ENCODE measurements at regions not wholly inside any gene's neighbourhood (a gene's known extent, or its start where the extent isn't known, plus 50 kb on each side); places are given as distances from the start of the nearest gene placed in this dataset.
A peak's percentile ranks its signal among the peaks of the same experiment; 100 is the strongest.
"Not testable (repeated sequence)": the region's sequence is repeated elsewhere in the genome, so short reads cannot be mapped to it uniquely, and the experiment has no call there.

GRCh38 chr11:38842991-38843390 is 2245.0 kb upstream of the RAG2 start:
- DNase-seq, result no peak

DNA sequence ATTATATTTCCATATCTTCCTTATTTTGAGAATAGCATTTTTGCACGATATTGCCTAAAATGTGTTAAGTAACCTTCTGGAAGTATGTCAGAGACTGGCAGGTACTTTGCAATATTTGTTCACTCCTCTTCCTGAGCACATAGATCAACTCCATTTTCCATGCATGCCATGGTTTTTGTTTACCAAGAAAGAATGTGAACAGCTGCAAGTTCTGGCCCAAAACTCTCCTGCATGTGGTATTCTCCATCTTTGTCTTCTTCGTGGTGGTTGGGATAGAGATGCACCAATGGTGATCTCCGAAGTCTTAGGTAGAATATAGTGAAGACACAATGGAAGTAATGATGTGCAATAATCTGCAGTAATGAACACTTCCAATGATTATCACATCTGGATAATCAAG is 2241.0 kb upstream of the RAG2 start:
- no peak for DNase-seq

- no peak for DNase-seq
Observed at GRCh38 chr11:38835966-38836365, 2237.9 kb upstream of the RAG2 start.

DNA sequence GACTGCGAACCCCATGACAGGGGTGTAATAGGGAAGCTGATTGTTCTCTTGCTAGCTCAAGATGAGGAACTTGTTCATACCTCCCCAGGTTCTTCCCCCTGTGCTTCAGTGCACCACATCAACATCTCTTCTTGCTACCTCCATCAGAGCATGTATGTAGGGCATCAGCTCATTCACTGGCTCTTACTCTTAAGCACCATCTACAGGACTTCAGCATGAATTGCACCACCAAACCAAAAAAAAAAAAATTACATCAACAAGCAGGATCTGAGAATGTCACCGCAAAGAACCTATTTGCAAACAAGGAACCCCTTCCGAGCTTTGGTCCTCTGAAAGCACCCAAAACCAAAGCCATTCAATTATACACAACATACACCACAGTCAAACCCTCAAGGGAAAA is 2226.5 kb upstream of the RAG2 start:
- DNase-seq, result no peak

DNA sequence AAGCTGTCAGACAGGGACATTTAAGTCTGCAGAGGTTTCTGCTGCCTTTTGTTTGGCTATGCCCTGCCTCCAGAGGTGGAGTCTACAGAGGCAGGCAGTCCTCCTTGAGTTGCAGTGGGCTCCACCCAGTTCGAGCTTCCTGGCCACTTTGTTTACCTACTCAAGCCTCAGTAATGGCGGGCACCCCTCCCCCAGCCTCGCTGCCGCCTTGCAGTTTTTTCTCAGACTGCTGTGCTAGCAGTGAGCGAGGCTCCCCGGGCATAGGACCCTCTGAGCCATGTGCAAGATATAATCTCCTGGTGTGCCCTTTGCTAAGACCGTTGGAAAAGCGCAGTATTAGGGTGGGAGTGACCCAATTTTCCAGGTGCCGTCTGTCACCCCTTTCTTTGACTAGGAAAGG is 2223.8 kb upstream of the RAG2 start:
- not testable (repeated sequence) for DNase-seq

DNA sequence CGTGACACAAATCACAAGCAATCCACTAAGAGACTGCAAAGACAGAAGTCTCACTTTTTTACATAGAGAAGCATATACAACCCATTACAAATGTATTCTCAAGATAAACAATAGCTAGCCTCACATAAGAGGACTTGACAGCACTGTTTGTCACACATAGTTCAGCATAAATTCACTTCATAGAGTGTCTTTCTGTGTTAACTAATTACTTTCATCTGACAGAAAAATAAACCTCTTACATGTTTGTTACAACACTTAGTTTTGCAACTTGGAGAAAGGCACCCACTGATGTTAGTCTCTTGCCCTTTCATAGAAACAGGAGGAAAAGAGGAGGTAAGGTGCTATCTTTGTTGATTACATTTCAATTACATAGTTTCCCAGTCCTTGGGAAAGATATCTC is 2221.9 kb upstream of the RAG2 start:
- no peak for DNase-seq

GRCh38 chr11:38818720-38819119 is 2220.7 kb upstream of the RAG2 start:
- DNase-seq, result no peak

DNA sequence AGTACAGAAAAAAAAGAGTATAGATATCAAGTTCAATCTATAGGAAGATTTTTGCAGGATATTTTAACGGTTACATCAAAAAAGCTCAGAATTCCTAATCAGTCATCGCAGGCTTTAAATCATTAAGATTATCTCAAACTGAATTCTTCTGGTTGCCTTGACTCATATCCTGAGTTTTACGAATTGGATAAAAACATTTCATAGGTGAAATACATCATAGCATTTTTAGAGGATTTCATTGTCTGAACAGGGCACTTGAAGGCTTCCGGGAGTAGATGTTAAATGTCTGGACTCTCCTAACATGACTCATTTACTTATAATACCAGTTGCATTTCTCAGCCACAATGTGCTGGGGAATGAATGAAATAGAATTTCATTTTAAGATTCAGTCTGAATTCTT is 2216.6 kb upstream of the RAG2 start:
- DNase-seq, result no peak

DNA sequence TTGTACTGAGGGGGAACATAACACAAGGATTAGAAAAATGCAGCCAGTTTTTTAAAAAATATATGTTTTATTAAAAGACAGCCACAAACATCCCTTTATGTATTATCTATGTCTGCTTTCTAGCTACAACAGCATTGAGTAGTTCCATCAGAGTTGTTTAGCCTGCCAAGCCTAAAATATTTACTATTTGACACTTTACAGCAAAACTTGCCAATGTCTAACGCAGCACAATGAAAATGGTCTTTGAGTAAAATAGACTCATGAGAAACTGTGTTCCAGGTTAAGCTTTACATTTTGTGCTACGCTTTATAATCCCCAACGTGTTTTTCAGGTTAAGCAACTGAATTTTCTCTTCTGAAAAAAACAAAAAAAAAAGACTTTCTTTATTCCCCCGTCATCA is 2211.5 kb upstream of the RAG2 start:
- no peak for DNase-seq

DNA sequence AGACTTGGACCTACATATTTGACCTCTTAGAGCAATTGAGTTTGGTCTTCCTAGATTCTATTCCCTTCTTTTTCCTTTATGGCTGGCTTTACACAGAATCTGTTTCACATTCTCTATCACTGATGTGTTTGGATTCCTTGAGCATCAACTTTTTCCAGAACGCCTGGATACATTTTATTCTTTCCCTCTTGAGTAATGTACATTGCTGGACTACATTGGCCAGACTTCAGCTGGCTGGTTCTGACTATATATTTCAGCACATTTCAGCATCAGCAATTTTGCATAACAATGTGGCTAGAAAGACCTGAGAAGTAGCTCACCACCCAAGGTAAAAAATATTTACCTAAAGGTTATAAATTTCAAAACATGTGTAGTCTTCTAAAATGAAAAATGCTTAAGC is 2198.2 kb upstream of the RAG2 start:
- DNase-seq, result no peak

GRCh38 chr11:38795027-38795426 is 2197.0 kb upstream of the RAG2 start:
- DNase-seq, result no peak

- DNase-seq, result peak in 1 of 2 donors; percentile 71
Observed at GRCh38 chr11:38791346-38791961, 2193.4 kb upstream of the RAG2 start.

GRCh38 chr11:38788561-38788960 is 2190.5 kb upstream of the RAG2 start:
- DNase-seq, result no peak

DNA sequence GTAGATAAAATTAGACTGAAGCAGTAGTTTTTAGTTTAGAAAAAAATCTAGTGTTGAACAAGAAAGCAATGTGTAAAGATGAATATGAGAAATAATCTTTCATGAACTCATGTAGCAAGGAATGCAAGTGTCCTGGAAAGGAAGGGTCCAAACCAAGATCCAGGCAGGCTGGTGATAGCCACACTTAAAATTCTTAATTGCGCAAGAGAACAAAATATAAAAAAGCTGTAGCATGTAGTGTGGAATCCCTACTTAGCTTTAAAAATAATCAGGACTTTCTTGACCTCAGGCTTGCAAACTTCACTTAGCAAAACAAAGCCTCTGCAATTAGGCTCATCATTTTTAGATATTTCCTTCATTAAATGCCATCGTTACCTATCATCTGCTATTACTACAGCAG is 2186.1 kb upstream of the RAG2 start:
- no peak for DNase-seq

DNA sequence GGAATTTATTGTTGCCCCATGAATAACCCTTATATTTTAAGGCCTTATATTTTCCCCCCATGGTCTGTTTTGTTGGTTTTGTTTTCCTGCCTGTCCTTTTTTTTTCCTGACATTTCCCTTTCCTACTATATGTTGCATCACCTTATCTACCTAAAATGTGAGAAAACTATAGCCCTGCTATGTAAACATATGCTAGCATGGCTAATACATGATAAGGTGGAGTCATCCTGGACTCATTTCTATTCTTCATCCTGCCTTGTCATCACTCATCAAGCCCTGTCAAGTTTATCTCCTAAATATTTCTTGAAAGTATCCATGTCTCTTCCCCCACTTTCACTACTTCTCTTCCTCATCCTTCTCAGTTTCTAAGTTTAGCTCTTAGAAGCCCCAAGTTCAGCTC is 2168.8 kb upstream of the RAG2 start:
- no peak for DNase-seq

DNA sequence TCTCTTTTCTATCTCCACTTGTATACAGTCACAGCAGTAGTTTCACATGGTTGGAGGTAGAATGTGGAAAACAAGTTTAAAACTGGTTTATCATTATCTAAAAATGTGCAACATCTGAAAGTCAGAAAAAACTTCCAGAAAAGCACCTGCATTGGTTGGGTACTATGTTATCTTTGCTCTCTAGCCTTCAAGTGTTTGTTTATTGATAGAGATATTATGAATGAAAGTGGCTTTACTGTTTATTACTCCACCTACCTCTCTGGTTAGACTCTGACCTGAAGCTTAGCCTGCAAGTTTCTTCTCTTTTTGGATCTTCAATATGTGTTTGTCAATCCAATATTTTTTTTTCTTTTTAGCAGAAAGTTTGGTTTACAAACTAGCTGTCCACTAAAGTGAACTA is 2161.4 kb upstream of the RAG2 start:
- no peak for DNase-seq

GRCh38 chr11:38756537-38756936 is 2158.5 kb upstream of the RAG2 start:
- DNase-seq, result no peak

DNA sequence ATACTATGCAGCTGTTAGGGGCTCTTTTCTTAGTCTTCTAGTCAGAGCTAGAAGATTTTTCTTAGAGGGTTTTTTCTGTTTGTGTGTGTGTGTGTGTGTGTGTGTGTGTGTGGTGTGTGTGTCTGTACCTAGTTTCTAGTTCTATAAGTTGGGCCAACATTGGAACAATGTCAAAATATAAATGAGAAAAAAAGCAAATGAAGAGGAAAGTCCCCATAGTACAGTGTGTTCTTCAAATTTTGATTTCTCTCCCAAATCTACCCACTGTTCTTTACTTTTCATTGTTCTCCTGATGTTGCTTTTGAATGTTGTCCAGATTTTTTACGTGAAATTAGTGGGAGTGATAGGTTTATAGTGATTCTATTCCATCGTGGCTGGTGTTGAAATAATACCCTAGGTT is 2153.4 kb upstream of the RAG2 start:
- no peak for DNase-seq

GRCh38 chr11:38746516-38746915 is 2148.5 kb upstream of the RAG2 start:
- not testable (repeated sequence) for DNase-seq

DNA sequence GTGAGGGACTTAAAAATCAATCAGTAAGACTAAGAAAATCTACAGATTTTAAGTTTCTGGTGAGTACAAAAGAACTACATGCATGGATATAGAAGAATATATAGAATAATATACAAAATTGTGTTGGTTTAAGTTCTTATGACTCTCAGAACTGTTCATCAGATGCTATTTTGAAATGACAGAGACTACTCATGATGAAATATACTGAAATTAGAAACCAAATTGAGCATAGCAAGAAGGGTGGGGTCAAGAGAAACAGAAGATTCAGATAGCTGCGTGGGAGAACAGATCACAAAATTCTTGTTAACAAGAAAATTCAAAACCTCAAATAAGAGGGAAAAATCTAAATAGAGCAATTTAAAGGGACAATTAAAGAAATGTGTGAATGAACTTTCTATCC is 2125.3 kb upstream of the RAG2 start:
- no peak for DNase-seq

DNA sequence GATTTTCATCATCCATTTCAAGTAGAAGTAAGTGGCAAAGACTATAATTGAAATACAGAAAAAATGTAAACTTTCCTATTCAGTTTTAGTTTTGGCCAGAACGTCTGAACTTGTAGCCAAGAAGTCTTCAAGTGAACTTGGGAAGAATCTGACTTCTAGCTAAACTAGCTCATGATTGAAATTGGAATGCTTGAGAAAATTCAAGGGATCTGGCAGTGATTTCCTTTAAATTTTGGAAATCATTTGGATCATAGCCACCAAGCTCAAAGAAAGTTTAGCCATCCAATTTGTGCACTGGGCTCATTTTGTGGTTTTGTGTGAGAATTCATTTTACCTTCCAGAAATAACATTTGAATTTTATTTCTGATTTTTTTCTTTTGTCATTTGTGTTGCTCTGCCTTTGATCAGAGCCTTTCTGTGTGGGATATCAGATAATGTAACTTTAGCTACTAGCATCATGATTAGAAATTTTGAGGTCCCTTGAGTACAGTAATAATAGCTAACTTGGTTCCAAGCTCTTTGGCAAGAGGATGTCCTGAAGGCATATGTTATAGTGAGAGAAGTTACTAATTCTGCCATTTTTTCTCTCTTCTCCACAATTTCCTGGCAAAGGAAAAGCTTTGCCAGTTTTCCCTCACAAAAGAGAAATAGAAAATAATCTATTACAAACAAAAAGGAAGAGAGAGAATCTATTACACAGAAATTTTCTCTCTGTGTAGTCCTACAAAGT is 2123.7 kb upstream of the RAG2 start:
- DNase-seq, result no peak

DNA sequence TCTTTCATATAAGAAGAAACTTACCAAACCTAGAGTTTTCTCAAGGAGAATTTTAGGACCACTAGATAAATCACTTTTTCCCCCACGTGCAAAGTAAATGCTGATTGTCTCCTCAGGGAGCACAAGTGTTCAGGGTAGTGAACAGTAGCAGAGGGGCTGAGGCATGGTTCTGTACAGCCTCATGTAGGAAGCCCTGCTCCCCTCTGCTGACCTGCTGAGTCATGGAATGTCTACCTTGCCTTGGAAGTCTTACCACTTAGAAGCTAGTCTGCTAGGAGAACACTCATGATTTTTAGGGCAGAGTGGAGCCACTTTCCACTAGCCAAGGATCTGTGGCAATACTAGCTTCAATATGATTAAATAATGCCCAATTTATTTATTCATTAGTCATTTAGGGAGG is 2120.6 kb upstream of the RAG2 start:
- DNase-seq, result no peak

DNA sequence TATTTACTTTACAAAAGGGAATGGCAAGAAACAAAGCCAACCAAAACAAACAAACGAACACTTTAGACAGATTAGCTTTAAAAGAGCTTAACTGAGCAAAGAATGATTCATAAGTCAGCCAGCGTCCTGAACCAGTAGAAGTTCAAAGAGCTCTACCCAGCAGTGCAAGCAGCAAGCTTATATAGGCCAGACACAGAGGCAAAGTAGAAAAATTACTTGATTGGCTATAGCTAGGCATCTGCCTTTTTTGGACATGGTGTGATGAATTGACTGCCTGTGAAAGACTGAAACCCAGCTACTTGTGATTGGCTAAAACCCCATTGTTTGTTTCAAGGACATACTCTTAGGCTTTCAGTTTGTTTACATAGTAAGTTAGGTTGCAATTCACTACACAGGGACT is 2120.0 kb upstream of the RAG2 start:
- DNase-seq, result no peak

GRCh38 chr11:38711110-38711509 is 2113.1 kb upstream of the RAG2 start:
- DNase-seq, result no peak

DNA sequence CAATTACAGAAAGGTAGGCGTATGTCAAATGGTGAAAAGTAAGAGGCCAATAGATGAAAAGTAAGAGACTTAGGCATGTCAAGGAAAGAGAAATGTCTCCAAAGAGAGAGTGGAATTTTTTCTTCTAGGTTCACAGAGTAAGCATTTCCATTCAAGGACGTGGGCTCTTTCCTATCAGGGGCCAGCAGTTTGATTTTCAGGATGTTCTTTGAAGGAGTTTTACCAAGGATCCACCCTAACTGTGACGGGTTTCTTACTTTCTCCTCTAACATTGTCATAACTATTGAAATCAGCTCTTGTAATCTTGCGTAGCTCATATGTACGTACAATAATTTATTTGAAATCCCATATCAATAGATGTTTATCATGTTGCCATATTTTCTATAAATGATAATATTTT is 2112.2 kb upstream of the RAG2 start:
- DNase-seq, result no peak
